ENCODE measurements at regions not wholly inside any gene's neighbourhood (a gene's known extent, or its start where the extent isn't known, plus 50 kb on each side); places are given as distances from the start of the nearest gene placed in this dataset.
A peak's percentile ranks its signal among the peaks of the same experiment; 100 is the strongest.

- no peaks in the 10 kb centered on the region for H3F3A ChIP-seq (ENCODE audit: control insufficient read depth, insufficient read depth)
- H3K9me2 ChIP-seq (replicated peaks; ENCODE audit: control insufficient read depth, low read length): no peaks in the 10 kb centered on the region
- peaks cover 7% of the 10 kb centered on the region for H3K4me1 ChIP-seq (ENCODE audit: control insufficient read depth, low read length)
- no peak overlapping the region for H3K4me3 ChIP-seq (ENCODE audit: low read length)
- peaks cover 15% of the 10 kb centered on the region for H3K27me3 ChIP-seq (ENCODE audit: control insufficient read depth, low read length)
- peaks cover 14% of the 10 kb centered on the region; the same call in 1 of the 2 replicates for H3K9me3 ChIP-seq (ENCODE audit: control insufficient read depth, insufficient read depth, low read length)
- H4K20me1 ChIP-seq (ENCODE audit: control insufficient read depth, insufficient read depth, low read depth, low read length): no peaks in the 10 kb centered on the region
- H3K36me3 ChIP-seq (ENCODE audit: control insufficient read depth, low read length): 0 out of 2 replicates have a peak, but pooled peaks cover 6% of the 10 kb centered on the region
- H3K79me2 ChIP-seq (ENCODE audit: control insufficient read depth, low read length): no peaks in the 10 kb centered on the region
- H3K27ac ChIP-seq (ENCODE audit: low read depth, low read length): no peak overlapping the region
- no peak overlapping the region for H3K4me2 ChIP-seq (ENCODE audit: low read length)
- TF ChIP-seq CTCF (IDR thresholded peaks at IDR 0.05; ENCODE audit: low read depth, low read length, poor library complexity, severe bottlenecking) (no peak), EZH2phosphoT487 (IDR thresholded peaks at IDR 0.05; ENCODE audit: borderline replicate concordance, low read length) (no peak)
These were observed 257.2 kb downstream of the IRF8 start for GRCh38 chr16:86156155-86156554.

GRCh38 chr16:86157616-86158247 is 258.8 kb downstream of the IRF8 start:
- Histone ChIP-seq H3K36me3 (ENCODE audit: control insufficient read depth, low read length) (0 out of 2 replicates have a peak, but pooled peaks cover 6% of the 10 kb centered on the region), H3K4me3 (ENCODE audit: low read length) (no peak overlapping the region), H3K27ac (ENCODE audit: low read depth, low read length) (no peak overlapping the region), H3K9me3 (ENCODE audit: control insufficient read depth, insufficient read depth, low read length) (peaks cover 14% of the 10 kb centered on the region; the same call in 1 of the 2 replicates), H3K4me1 (ENCODE audit: control insufficient read depth, low read length) (peaks cover 7% of the 10 kb centered on the region), H3K9me2 (replicated peaks; ENCODE audit: control insufficient read depth, low read length) (no peaks in the 10 kb centered on the region), H4K20me1 (ENCODE audit: control insufficient read depth, insufficient read depth, low read depth, low read length) (no peaks in the 10 kb centered on the region), H3K79me2 (ENCODE audit: control insufficient read depth, low read length) (no peaks in the 10 kb centered on the region), H3K4me2 (ENCODE audit: low read length) (no peak overlapping the region), H3F3A (ENCODE audit: control insufficient read depth, insufficient read depth) (no peaks in the 10 kb centered on the region), H3K27me3 (ENCODE audit: control insufficient read depth, low read length) (peaks cover 15% of the 10 kb centered on the region)
- TF ChIP-seq EZH2phosphoT487 (IDR thresholded peaks at IDR 0.05; ENCODE audit: borderline replicate concordance, low read length) (no peak), CTCF (IDR thresholded peaks at IDR 0.05; ENCODE audit: low read depth, low read length, poor library complexity, severe bottlenecking) (no peak)

- H3K27me3 ChIP-seq (ENCODE audit: control insufficient read depth, low read length): peaks cover 15% of the 10 kb centered on the region
- H3K9me3 ChIP-seq (ENCODE audit: control insufficient read depth, insufficient read depth, low read length): peaks cover 14% of the 10 kb centered on the region; the same call in 1 of the 2 replicates
- H3K4me2 ChIP-seq (ENCODE audit: low read length): peak overlapping the region; percentile 19
- H3F3A ChIP-seq (ENCODE audit: control insufficient read depth, insufficient read depth): no peaks in the 10 kb centered on the region
- no peak overlapping the region for H3K27ac ChIP-seq (ENCODE audit: low read depth, low read length)
- 0 out of 2 replicates have a peak, but pooled peaks cover 6% of the 10 kb centered on the region for H3K36me3 ChIP-seq (ENCODE audit: control insufficient read depth, low read length)
- H3K9me2 ChIP-seq (replicated peaks; ENCODE audit: control insufficient read depth, low read length): no peaks in the 10 kb centered on the region
- TF ChIP-seq CTCF (IDR thresholded peaks at IDR 0.05; ENCODE audit: low read depth, low read length, poor library complexity, severe bottlenecking) (peak; percentile 33), EZH2phosphoT487 (IDR thresholded peaks at IDR 0.05; ENCODE audit: borderline replicate concordance, low read length) (no peak)
- H4K20me1 ChIP-seq (ENCODE audit: control insufficient read depth, insufficient read depth, low read depth, low read length): no peaks in the 10 kb centered on the region
- H3K4me3 ChIP-seq (ENCODE audit: low read length): peak overlapping the region; percentile 53
- H3K79me2 ChIP-seq (ENCODE audit: control insufficient read depth, low read length): no peaks in the 10 kb centered on the region
- peaks cover 7% of the 10 kb centered on the region for H3K4me1 ChIP-seq (ENCODE audit: control insufficient read depth, low read length)
These were observed 259.9 kb downstream of the IRF8 start for GRCh38 chr16:86158688-86159360.

Measured in DOHH2 (cell line).